GM19438 (cell line): ENCODE measurements at regions not wholly inside any gene's neighbourhood (a gene's known extent, or its start where the extent isn't known, plus 50 kb on each side); places are given as distances from the start of the nearest gene placed in this dataset.
"Not testable (repeated sequence)": the region's sequence is repeated elsewhere in the genome, so short reads cannot be mapped to it uniquely, and the experiment has no call there.

Source experiments
- ATAC-seq: cut with Tn5 transposase; IDR thresholded peaks from one replicate; pipeline ENCODE4 v1.9.1; 2021; ENCODE audit warnings: low read depth; ENCODE audit not compliant: unreplicated experiment

GRCh38 chr1:244155661-244156060 is 104.6 kb downstream of the ZBTB18 start:
- no peak for ATAC-seq

- ATAC-seq: not testable (repeated sequence)
These were observed 105.5 kb downstream of the ZBTB18 start for GRCh38 chr1:244156617-244157016.

- ATAC-seq: no peak
These were observed 106.8 kb downstream of the ZBTB18 start for GRCh38 chr1:244157731-244158438.

- no peak for ATAC-seq
These were observed 108.6 kb downstream of the ZBTB18 start for GRCh38 chr1:244159646-244160045.

- no peak for ATAC-seq
These were observed 109.6 kb downstream of the ZBTB18 start for GRCh38 chr1:244160455-244161235.

GRCh38 chr1:244161236-244161510 is 110.1 kb downstream of the ZBTB18 start:
- ATAC-seq: no peak

GRCh38 chr1:244162786-244163530 is 111.9 kb downstream of the ZBTB18 start:
- no peak for ATAC-seq

GRCh38 chr1:244163861-244164510 is 112.9 kb downstream of the ZBTB18 start:
- no peak for ATAC-seq

- no peak for ATAC-seq
These were observed 113.4 kb downstream of the ZBTB18 start for GRCh38 chr1:244164511-244164890.

GRCh38 chr1:244165021-244165420 is 113.9 kb downstream of the ZBTB18 start:
- ATAC-seq: no peak

GRCh38 chr1:244165701-244166100 is 114.6 kb downstream of the ZBTB18 start:
- no peak for ATAC-seq

GRCh38 chr1:244171241-244171985 is 120.3 kb downstream of the ZBTB18 start:
- no peak for ATAC-seq

GRCh38 chr1:244173240-244173639 is 122.2 kb downstream of the ZBTB18 start:
- ATAC-seq: no peak

GRCh38 chr1:244173769-244174168 is 122.7 kb downstream of the ZBTB18 start:
- ATAC-seq: no peak

- no peak for ATAC-seq
These were observed 123.9 kb downstream of the ZBTB18 start for GRCh38 chr1:244174922-244175521.

- no peak for ATAC-seq
These were observed 125.1 kb downstream of the ZBTB18 start for GRCh38 chr1:244176201-244176600.

GRCh38 chr1:244180256-244180655 is 129.2 kb downstream of the ZBTB18 start:
- no peak for ATAC-seq

GRCh38 chr1:244181867-244182266 is 130.8 kb downstream of the ZBTB18 start:
- ATAC-seq: no peak

- ATAC-seq: no peak
These were observed 132.0 kb downstream of the ZBTB18 start for GRCh38 chr1:244183037-244183436.

- ATAC-seq: no peak
These were observed 135.3 kb downstream of the ZBTB18 start for GRCh38 chr1:244186372-244186771.
